ENCODE measurements at regions not wholly inside any gene's neighbourhood (a gene's known extent, or its start where the extent isn't known, plus 50 kb on each side); places are given as distances from the start of the nearest gene placed in this dataset.

DNA sequence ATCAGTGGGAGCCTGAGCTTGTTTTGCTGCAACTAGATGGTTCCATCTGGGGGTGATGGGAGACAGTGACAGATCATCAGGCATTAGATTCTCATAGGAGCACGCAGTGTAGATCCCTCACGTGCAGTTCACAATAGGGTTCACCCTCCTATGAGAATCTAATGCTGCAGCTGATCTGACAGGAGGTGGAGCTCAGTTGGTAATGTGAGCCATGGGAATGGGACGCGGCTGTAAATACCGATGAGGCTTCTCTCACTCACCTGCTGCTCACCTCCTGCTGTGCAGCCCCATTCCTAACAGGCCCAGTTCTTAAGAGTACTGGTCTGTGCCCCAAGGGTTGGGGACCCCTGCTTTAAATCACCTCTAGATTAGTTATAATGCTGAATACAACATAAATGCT lies 137.5 kb upstream of the PLEKHM1 start:
- H3K4me1 ChIP-seq (replicated peaks), result no peaks in the 10 kb centered on the region
- no peak for DNase-seq (ENCODE audit: low spot score)
- no peaks in the 10 kb centered on the region for H3K27me3 ChIP-seq (replicated peaks; ENCODE audit: insufficient read depth)
- no peak overlapping the region for H3K4me3 ChIP-seq
- intact Hi-C loops (cut with DNase I), result no loop called here
- WGBS, result 63% methylated on average over 5 of the region's 5 CpGs
- H3K36me3 ChIP-seq, result peaks cover 10 to 11% of the 10 kb centered on the region in 2 donors
- H3K27ac ChIP-seq, result no peak overlapping the region
- TF ChIP-seq, protein P1, sequence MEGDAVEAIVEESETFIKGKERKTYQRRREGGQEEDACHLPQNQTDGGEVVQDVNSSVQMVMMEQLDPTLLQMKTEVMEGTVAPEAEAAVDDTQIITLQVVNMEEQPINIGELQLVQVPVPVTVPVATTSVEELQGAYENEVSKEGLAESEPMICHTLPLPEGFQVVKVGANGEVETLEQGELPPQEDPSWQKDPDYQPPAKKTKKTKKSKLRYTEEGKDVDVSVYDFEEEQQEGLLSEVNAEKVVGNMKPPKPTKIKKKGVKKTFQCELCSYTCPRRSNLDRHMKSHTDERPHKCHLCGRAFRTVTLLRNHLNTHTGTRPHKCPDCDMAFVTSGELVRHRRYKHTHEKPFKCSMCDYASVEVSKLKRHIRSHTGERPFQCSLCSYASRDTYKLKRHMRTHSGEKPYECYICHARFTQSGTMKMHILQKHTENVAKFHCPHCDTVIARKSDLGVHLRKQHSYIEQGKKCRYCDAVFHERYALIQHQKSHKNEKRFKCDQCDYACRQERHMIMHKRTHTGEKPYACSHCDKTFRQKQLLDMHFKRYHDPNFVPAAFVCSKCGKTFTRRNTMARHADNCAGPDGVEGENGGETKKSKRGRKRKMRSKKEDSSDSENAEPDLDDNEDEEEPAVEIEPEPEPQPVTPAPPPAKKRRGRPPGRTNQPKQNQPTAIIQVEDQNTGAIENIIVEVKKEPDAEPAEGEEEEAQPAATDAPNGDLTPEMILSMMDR (IDR thresholded peaks at IDR 0.05), result no peak
- TF ChIP-seq POLR2AphosphoS5 (IDR thresholded peaks at IDR 0.05) (no peak), POLR2A (IDR thresholded peaks at IDR 0.05) (no peak)
- H3K9me3 ChIP-seq, result no peaks in the 10 kb centered on the region

DNA sequence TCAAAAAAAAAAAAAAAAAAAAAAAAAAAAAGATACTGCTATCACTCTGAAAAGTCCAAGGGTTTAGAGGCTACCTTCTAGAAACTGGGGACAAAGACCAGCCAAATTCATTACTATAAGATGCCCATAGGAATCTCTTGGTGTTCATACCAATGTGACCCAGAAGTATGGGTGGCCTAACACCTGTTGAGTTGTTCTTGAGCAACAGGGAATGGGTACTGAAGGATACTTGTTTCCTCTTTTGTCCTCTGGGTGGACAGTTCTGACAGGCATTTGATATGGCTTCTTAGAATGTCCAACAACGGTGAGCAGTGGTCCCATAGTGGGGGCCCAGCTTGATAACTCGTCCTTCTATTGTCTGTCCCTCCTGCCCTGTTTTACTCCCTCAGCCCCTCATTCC lies 141.4 kb upstream of the PLEKHM1 start:
- TF ChIP-seq, protein P1 (IDR thresholded peaks at IDR 0.05), result no peak
- no peak for TF ChIP-seq POLR2A (IDR thresholded peaks at IDR 0.05)
- TF ChIP-seq POLR2AphosphoS5 (IDR thresholded peaks at IDR 0.05), result no peak
- H3K4me1 ChIP-seq (replicated peaks), result no peaks in the 10 kb centered on the region
- intact Hi-C loops (cut with DNase I), result no loop called here
- H3K27ac ChIP-seq, result no peak overlapping the region
- peaks cover 10 to 11% of the 10 kb centered on the region in 2 donors for H3K36me3 ChIP-seq
- no peak for DNase-seq (ENCODE audit: low spot score)
- H3K4me3 ChIP-seq, result no peak overlapping the region
- H3K27me3 ChIP-seq (replicated peaks; ENCODE audit: insufficient read depth), result no peaks in the 10 kb centered on the region
- 87% methylated on average over 2 of the region's 2 CpGs for WGBS
- no peaks in the 10 kb centered on the region for H3K9me3 ChIP-seq

DNA sequence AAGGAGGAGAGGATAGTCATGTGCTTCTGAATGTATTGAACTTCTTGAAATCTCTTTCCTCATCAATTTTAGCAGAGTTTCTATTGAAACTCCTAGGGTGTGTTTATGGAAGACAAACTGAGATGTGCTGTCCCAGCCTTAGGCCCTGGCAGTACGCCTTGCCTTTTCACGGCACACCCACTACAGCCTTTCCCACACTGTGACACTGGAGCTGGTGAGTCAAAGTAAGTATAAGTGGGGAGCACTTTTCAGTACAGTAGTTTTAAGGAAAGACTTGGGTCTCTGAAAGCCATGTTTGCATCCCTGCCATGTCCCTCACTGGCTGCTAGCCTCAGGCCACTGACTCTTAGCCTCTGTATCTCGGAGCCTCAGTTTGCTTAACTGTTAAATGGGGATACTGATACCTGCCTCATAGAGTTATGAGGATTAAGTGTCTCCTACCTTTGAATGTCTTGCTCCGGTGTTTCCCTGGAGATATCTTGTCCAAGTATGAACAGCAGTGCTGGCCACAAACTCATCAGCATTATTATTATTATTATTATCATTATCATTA lies 144.7 kb upstream of the CRHR1 start:
- Histone ChIP-seq H3K27me3 (replicated peaks; ENCODE audit: insufficient read depth) (no peaks in the 10 kb centered on the region), H3K36me3 (no peaks in the 10 kb centered on the region), H3K4me1 (replicated peaks) (no peaks in the 10 kb centered on the region), H3K4me3 (no peak overlapping the region), H3K9me3 (no peaks in the 10 kb centered on the region), H3K27ac (no peak overlapping the region)
- intact Hi-C loops (cut with DNase I), result no loop called here
- DNase-seq (ENCODE audit: low spot score), result no peak
- TF ChIP-seq POLR2A (IDR thresholded peaks at IDR 0.05) (no peak), POLR2AphosphoS5 (IDR thresholded peaks at IDR 0.05) (no peak)
- TF ChIP-seq, protein P1 (IDR thresholded peaks at IDR 0.05), result no peak
- WGBS, result 82% methylated on average over 4 of the region's 4 CpGs

DNA sequence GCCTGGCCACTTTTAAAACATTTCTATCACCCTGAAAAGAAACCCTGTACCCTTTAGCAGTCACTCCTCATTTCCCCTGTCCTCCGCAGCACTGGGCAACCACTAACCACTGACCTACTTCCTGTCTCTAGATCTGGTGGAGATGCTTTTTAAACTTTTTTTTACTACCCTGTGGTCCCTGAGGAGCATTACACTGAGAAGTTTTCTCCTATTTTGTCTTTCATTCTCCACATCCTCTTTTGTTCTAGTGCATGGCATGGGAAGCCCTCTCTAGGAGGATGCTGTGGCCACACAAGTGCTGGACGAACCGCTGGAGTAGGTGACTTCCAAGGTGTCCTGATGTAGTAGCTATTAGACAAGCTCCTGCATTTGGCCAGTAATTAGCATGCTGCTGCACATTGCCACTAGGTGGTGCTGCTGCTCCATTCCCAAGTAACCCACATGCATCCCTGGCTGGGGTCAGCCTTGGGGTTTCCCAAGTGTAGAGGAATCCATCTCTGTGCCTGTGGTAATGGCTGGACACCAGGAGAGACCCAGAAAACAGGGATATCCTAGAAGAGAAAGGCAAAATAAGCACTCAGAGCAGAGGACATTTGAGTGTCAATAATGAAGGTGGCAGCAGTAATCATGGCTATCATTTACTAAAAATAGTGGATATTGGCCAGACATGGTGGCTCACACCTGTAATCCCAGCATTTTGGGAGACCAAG lies 143.8 kb upstream of the CRHR1 start:
- H3K36me3 ChIP-seq, result no peaks in the 10 kb centered on the region
- 13% methylated on average over 3 of the region's 3 CpGs for WGBS
- peak; percentile 52 for DNase-seq (ENCODE audit: low spot score)
- H3K9me3 ChIP-seq, result no peaks in the 10 kb centered on the region
- TF ChIP-seq POLR2AphosphoS5 (IDR thresholded peaks at IDR 0.05) (peak; percentile 14), POLR2A (IDR thresholded peaks at IDR 0.05) (no peak)
- TF ChIP-seq, protein P1 (IDR thresholded peaks at IDR 0.05), result peak; percentile 77 to 97 (median 92)
- H3K4me3 ChIP-seq, result no peak overlapping the region
- intact Hi-C loops (cut with DNase I), result no loop called here
- no peaks in the 10 kb centered on the region for H3K4me1 ChIP-seq (replicated peaks)
- no peak overlapping the region for H3K27ac ChIP-seq
- no peaks in the 10 kb centered on the region for H3K27me3 ChIP-seq (replicated peaks; ENCODE audit: insufficient read depth)

DNA sequence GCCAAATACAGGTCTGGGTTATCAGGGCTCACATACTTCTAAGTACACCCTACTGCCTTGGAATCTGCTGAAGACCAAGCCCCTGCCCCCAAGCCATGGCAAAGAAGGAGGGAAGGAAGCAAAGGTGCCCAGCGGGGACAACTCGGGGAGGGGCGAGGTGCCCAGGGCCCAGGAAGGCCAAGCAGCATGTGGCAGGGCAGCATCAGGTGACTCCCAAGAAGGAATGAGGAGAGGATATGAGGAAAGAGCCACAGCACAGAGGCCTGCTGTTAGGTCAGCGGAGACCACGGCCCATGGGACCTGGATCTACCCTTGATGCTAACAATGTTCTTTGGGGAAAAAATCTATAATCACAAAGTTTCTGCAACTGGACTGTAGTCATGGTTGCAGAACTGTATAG lies 142.6 kb upstream of the CRHR1 start:
- no peaks in the 10 kb centered on the region for H3K27me3 ChIP-seq (replicated peaks; ENCODE audit: insufficient read depth)
- TF ChIP-seq POLR2AphosphoS5 (IDR thresholded peaks at IDR 0.05), result no peak
- TF ChIP-seq POLR2A (IDR thresholded peaks at IDR 0.05), result no peak
- TF ChIP-seq, protein P1 (IDR thresholded peaks at IDR 0.05), result no peak
- no peak overlapping the region for H3K4me3 ChIP-seq
- H3K4me1 ChIP-seq (replicated peaks), result no peaks in the 10 kb centered on the region
- H3K36me3 ChIP-seq, result no peaks in the 10 kb centered on the region
- H3K27ac ChIP-seq, result no peak overlapping the region
- DNase-seq (ENCODE audit: low spot score), result no peak
- intact Hi-C loops (cut with DNase I), result no loop called here
- 68% methylated on average over 5 of the region's 5 CpGs for WGBS
- H3K9me3 ChIP-seq, result no peaks in the 10 kb centered on the region
